Activated T-cell treated with anti-CD3 and anti-CD28 coated beads, Interleukin-2, amount 50 U/mL, for 24 hours (primary cell): ENCODE measurements at regions not wholly inside any gene's neighbourhood (a gene's known extent, or its start where the extent isn't known, plus 50 kb on each side); places are given as distances from the start of the nearest gene placed in this dataset.

ENCODE experiments used
- DNase-seq: peaks from one replicate; pipeline ENCODE4 v3.0.0-alpha.2; 2020
- H3K27ac Mint-ChIP-seq: 2 replicates; pipeline ENCODE4 v1.8.0; 2020; ENCODE audit warnings: mild to moderate bottlenecking, mixed read lengths
- H3K27me3 Mint-ChIP-seq: 2 replicates; pipeline ENCODE4 v1.8.0; 2020; ENCODE audit warnings: mixed read lengths
- H3K36me3 Mint-ChIP-seq: 2 replicates; pipeline ENCODE4 v1.8.0; 2020; ENCODE audit warnings: low read depth, mixed read lengths
- H3K4me1 Mint-ChIP-seq: 2 replicates; pipeline ENCODE4 v1.8.0; 2020; ENCODE audit warnings: low read depth, mixed read lengths
- H3K4me3 Mint-ChIP-seq: 2 replicates; pipeline ENCODE4 v1.8.0; 2020; ENCODE audit warnings: mild to moderate bottlenecking, moderate library complexity, mixed read lengths
- H3K9me3 Mint-ChIP-seq: 2 replicates; pipeline ENCODE4 v1.8.0; 2020; ENCODE audit warnings: mixed read lengths

- H3K27ac Mint-ChIP-seq, result no peak overlapping the region
- no peaks in the 10 kb centered on the region for H3K27me3 Mint-ChIP-seq
- H3K36me3 Mint-ChIP-seq, result no peaks in the 10 kb centered on the region
- no peak overlapping the region for H3K4me3 Mint-ChIP-seq
- DNase-seq, result no peak
- H3K9me3 Mint-ChIP-seq, result no peaks in the 10 kb centered on the region
- H3K4me1 Mint-ChIP-seq, result no peaks in the 10 kb centered on the region
Observed at GRCh38 chr15:47294765-47295259, 422.5 kb upstream of the SEMA6D start.

GRCh38 chr15:47296881-47297280, 420.4 kb upstream of the SEMA6D start:
- no peaks in the 10 kb centered on the region for H3K9me3 Mint-ChIP-seq
- no peaks in the 10 kb centered on the region for H3K4me1 Mint-ChIP-seq
- H3K36me3 Mint-ChIP-seq, result no peaks in the 10 kb centered on the region
- no peak overlapping the region for H3K4me3 Mint-ChIP-seq
- H3K27me3 Mint-ChIP-seq, result no peaks in the 10 kb centered on the region
- DNase-seq, result no peak
- no peak overlapping the region for H3K27ac Mint-ChIP-seq

- no peaks in the 10 kb centered on the region for H3K9me3 Mint-ChIP-seq
- no peak overlapping the region for H3K27ac Mint-ChIP-seq
- H3K4me3 Mint-ChIP-seq, result no peak overlapping the region
- H3K27me3 Mint-ChIP-seq, result no peaks in the 10 kb centered on the region
- H3K4me1 Mint-ChIP-seq, result no peaks in the 10 kb centered on the region
- no peak for DNase-seq
- no peaks in the 10 kb centered on the region for H3K36me3 Mint-ChIP-seq
Observed at GRCh38 chr15:47299846-47300434, 417.4 kb upstream of the SEMA6D start.

GRCh38 chr15:47300596-47300995, 416.7 kb upstream of the SEMA6D start:
- no peaks in the 10 kb centered on the region for H3K36me3 Mint-ChIP-seq
- H3K4me3 Mint-ChIP-seq, result no peak overlapping the region
- H3K9me3 Mint-ChIP-seq, result no peaks in the 10 kb centered on the region
- no peaks in the 10 kb centered on the region for H3K27me3 Mint-ChIP-seq
- DNase-seq, result no peak
- no peaks in the 10 kb centered on the region for H3K4me1 Mint-ChIP-seq
- no peak overlapping the region for H3K27ac Mint-ChIP-seq

- no peaks in the 10 kb centered on the region for H3K27me3 Mint-ChIP-seq
- DNase-seq, result no peak
Observed at GRCh38 chr15:47301481-47301880, 415.8 kb upstream of the SEMA6D start.

GRCh38 chr15:47304656-47305055, 412.6 kb upstream of the SEMA6D start:
- no peak for DNase-seq
- Mint-ChIP-seq H3K4me1 (no peaks in the 10 kb centered on the region), H3K36me3 (no peaks in the 10 kb centered on the region), H3K27ac (no peak overlapping the region), H3K9me3 (no peaks in the 10 kb centered on the region), H3K4me3 (no peak overlapping the region), H3K27me3 (no peaks in the 10 kb centered on the region)

More at GRCh38 chr15:47301481-47301880, 415.8 kb upstream of the SEMA6D start:
- Mint-ChIP-seq H3K4me1 (no peaks in the 10 kb centered on the region), H3K27ac (no peak overlapping the region), H3K36me3 (no peaks in the 10 kb centered on the region), H3K9me3 (no peaks in the 10 kb centered on the region), H3K4me3 (no peak overlapping the region)

- no peak for DNase-seq
Observed at GRCh38 chr15:47312161-47312560, 405.1 kb upstream of the SEMA6D start.

GRCh38 chr15:47326410-47327333, 390.6 kb upstream of the SEMA6D start:
- no peak overlapping the region for H3K4me3 Mint-ChIP-seq
- H3K36me3 Mint-ChIP-seq, result no peaks in the 10 kb centered on the region
- H3K27ac Mint-ChIP-seq, result no peak overlapping the region
- no peaks in the 10 kb centered on the region for H3K27me3 Mint-ChIP-seq
- DNase-seq, result no peak
- H3K4me1 Mint-ChIP-seq, result no peaks in the 10 kb centered on the region
- H3K9me3 Mint-ChIP-seq, result peaks cover 3% of the 10 kb centered on the region

More at GRCh38 chr15:47312161-47312560, 405.1 kb upstream of the SEMA6D start:
- no peak overlapping the region for H3K27ac Mint-ChIP-seq
- no peak overlapping the region for H3K4me3 Mint-ChIP-seq
- no peaks in the 10 kb centered on the region for H3K36me3 Mint-ChIP-seq
- peaks cover 7% of the 10 kb centered on the region for H3K9me3 Mint-ChIP-seq
- H3K4me1 Mint-ChIP-seq, result no peaks in the 10 kb centered on the region
- no peaks in the 10 kb centered on the region for H3K27me3 Mint-ChIP-seq

GRCh38 chr15:47331829-47332393, 385.4 kb upstream of the SEMA6D start:
- Mint-ChIP-seq H3K27me3 (no peaks in the 10 kb centered on the region), H3K9me3 (peaks cover 2% of the 10 kb centered on the region), H3K27ac (no peak overlapping the region), H3K36me3 (no peaks in the 10 kb centered on the region), H3K4me3 (no peak overlapping the region), H3K4me1 (no peaks in the 10 kb centered on the region)
- DNase-seq, result no peak

GRCh38 chr15:47332481-47332880, 384.8 kb upstream of the SEMA6D start:
- Mint-ChIP-seq H3K4me3 (no peak overlapping the region), H3K4me1 (no peaks in the 10 kb centered on the region), H3K27me3 (no peaks in the 10 kb centered on the region), H3K27ac (no peak overlapping the region), H3K36me3 (no peaks in the 10 kb centered on the region), H3K9me3 (peaks cover 2% of the 10 kb centered on the region)
- no peak for DNase-seq

GRCh38 chr15:47333734-47334133, 383.6 kb upstream of the SEMA6D start:
- no peak for DNase-seq
- Mint-ChIP-seq H3K4me3 (no peak overlapping the region), H3K27me3 (no peaks in the 10 kb centered on the region), H3K9me3 (peaks cover 2% of the 10 kb centered on the region), H3K36me3 (no peaks in the 10 kb centered on the region), H3K27ac (no peak overlapping the region), H3K4me1 (no peaks in the 10 kb centered on the region)

- Mint-ChIP-seq H3K9me3 (peaks cover 2% of the 10 kb centered on the region), H3K27me3 (no peaks in the 10 kb centered on the region), H3K27ac (no peak overlapping the region)
Observed at GRCh38 chr15:47334805-47335535, 382.3 kb upstream of the SEMA6D start.

GRCh38 chr15:47337106-47337505, 380.2 kb upstream of the SEMA6D start:
- H3K4me1 Mint-ChIP-seq, result no peaks in the 10 kb centered on the region

More at GRCh38 chr15:47334805-47335535, 382.3 kb upstream of the SEMA6D start:
- Mint-ChIP-seq H3K4me1 (no peaks in the 10 kb centered on the region), H3K36me3 (no peaks in the 10 kb centered on the region), H3K4me3 (no peak overlapping the region)
- DNase-seq, result no peak

GRCh38 chr15:47337836-47338235, 379.5 kb upstream of the SEMA6D start:
- H3K9me3 Mint-ChIP-seq, result peaks cover 2% of the 10 kb centered on the region
- H3K27me3 Mint-ChIP-seq, result no peaks in the 10 kb centered on the region
- H3K4me3 Mint-ChIP-seq, result no peak overlapping the region
- no peak overlapping the region for H3K27ac Mint-ChIP-seq
- H3K36me3 Mint-ChIP-seq, result no peaks in the 10 kb centered on the region
- no peaks in the 10 kb centered on the region for H3K4me1 Mint-ChIP-seq
- DNase-seq, result no peak

More at GRCh38 chr15:47337106-47337505, 380.2 kb upstream of the SEMA6D start:
- H3K27ac Mint-ChIP-seq, result no peak overlapping the region
- H3K4me3 Mint-ChIP-seq, result no peak overlapping the region
- H3K27me3 Mint-ChIP-seq, result no peaks in the 10 kb centered on the region
- H3K9me3 Mint-ChIP-seq, result peaks cover 2% of the 10 kb centered on the region
- no peak for DNase-seq
- H3K36me3 Mint-ChIP-seq, result no peaks in the 10 kb centered on the region
